ENCODE measurements at regions not wholly inside any gene's neighbourhood (a gene's known extent, or its start where the extent isn't known, plus 50 kb on each side); places are given as distances from the start of the nearest gene placed in this dataset.

GRCh38 chrX:16487620-16488385 lies 162.2 kb upstream of the S100G start:
- TF ChIP-seq CTCF (IDR thresholded peaks at IDR 0.05; ENCODE audit: low read depth, low read length) = no peak
- TF ChIP-seq EZH2phosphoT487 (IDR thresholded peaks at IDR 0.05; ENCODE audit: low read depth) = no peak

All from OCI-LY3 (cell line).